Neural cell (in vitro differentiated cells): ENCODE measurements at regions not wholly inside any gene's neighbourhood (a gene's known extent, or its start where the extent isn't known, plus 50 kb on each side); places are given as distances from the start of the nearest gene placed in this dataset.

ENCODE experiments used
- CTCF ChIP-seq: fragments of 450-650 bp; IDR thresholded peaks from 2 replicates; pipeline ENCODE4 v1.5.1; 2014; ENCODE audit warnings: antibody characterized with exemption, mild to moderate bottlenecking, moderate library complexity; ENCODE audit not compliant: poor library complexity, severe bottlenecking
- EP300 ChIP-seq: fragments of 450-650 bp; conservative IDR thresholded peaks from 2 replicates; pipeline ENCODE4 v1.6.1; 2014; ENCODE audit warnings: antibody characterized with exemption, mild to moderate bottlenecking, moderate library complexity; ENCODE audit not compliant: poor library complexity, severe bottlenecking
- EZH2 ChIP-seq: fragments of 200-600, 300-800 bp; shearing (Covaris generic), sonication (generic); IDR thresholded peaks from 2 replicates; pipeline ENCODE4 v1.6.1; 2014; ENCODE audit warnings: antibody characterized with exemption, low read length, borderline replicate concordance, mild to moderate bottlenecking; ENCODE audit not compliant: insufficient read depth, poor library complexity, severe bottlenecking
- TAF1 ChIP-seq: IDR thresholded peaks from 2 replicates; pipeline ENCODE4 v1.6.1; 2012; ENCODE audit warnings: low read depth
- TF ChIP-seq, protein P1 (sequence below): IDR thresholded peaks from 2 replicates; pipeline ENCODE4 v1.6.1; 2012; ENCODE audit warnings: borderline replicate concordance

GRCh38 chr4:136909626-136910025 is 622.7 kb downstream of the PCDH18 start:
- TF ChIP-seq CTCF (no peak), EZH2 (no peak), EP300 (no peak), TAF1 (no peak)
- TF ChIP-seq, protein P1, sequence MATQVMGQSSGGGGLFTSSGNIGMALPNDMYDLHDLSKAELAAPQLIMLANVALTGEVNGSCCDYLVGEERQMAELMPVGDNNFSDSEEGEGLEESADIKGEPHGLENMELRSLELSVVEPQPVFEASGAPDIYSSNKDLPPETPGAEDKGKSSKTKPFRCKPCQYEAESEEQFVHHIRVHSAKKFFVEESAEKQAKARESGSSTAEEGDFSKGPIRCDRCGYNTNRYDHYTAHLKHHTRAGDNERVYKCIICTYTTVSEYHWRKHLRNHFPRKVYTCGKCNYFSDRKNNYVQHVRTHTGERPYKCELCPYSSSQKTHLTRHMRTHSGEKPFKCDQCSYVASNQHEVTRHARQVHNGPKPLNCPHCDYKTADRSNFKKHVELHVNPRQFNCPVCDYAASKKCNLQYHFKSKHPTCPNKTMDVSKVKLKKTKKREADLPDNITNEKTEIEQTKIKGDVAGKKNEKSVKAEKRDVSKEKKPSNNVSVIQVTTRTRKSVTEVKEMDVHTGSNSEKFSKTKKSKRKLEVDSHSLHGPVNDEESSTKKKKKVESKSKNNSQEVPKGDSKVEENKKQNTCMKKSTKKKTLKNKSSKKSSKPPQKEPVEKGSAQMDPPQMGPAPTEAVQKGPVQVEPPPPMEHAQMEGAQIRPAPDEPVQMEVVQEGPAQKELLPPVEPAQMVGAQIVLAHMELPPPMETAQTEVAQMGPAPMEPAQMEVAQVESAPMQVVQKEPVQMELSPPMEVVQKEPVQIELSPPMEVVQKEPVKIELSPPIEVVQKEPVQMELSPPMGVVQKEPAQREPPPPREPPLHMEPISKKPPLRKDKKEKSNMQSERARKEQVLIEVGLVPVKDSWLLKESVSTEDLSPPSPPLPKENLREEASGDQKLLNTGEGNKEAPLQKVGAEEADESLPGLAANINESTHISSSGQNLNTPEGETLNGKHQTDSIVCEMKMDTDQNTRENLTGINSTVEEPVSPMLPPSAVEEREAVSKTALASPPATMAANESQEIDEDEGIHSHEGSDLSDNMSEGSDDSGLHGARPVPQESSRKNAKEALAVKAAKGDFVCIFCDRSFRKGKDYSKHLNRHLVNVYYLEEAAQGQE: no peak
